Nephron (organoid): ENCODE measurements at regions not wholly inside any gene's neighbourhood (a gene's known extent, or its start where the extent isn't known, plus 50 kb on each side); places are given as distances from the start of the nearest gene placed in this dataset.
A peak's percentile ranks its signal among the peaks of the same experiment; 100 is the strongest.

Experiments used
- H3K27ac Mint-ChIP-seq, 3 experiments: 2 replicates each; pipeline ENCODE4 v1.8.0; 2020; ENCODE audit warnings: mixed read lengths in 3 of 3, mild to moderate bottlenecking in 2 of 3, moderate library complexity in 1 of 3
- H3K27me3 Mint-ChIP-seq: 2 replicates; pipeline ENCODE4 v1.8.0; 2021; ENCODE audit warnings: low read depth, mild to moderate bottlenecking, moderate library complexity, mixed read lengths
- H3K36me3 Mint-ChIP-seq: 2 replicates; pipeline ENCODE4 v1.8.0; 2020; ENCODE audit warnings: low read depth, mixed read lengths
- H3K4me1 Mint-ChIP-seq: 2 replicates; pipeline ENCODE4 v1.8.0; 2020; ENCODE audit warnings: mixed read lengths
- H3K4me3 Mint-ChIP-seq, 3 experiments: 2 replicates each; pipeline ENCODE4 v1.8.0; 2020; ENCODE audit warnings: mild to moderate bottlenecking in 3 of 3, mixed read lengths in 3 of 3, moderate library complexity in 2 of 3
- H3K9me3 Mint-ChIP-seq: 2 replicates; pipeline ENCODE4 v1.8.0; 2020; ENCODE audit warnings: mixed read lengths
- TF ChIP-seq, protein P1 (sequence below), 3 experiments: fragments of 200-600 bp; sonication (generic); IDR thresholded peaks; one replicate each; pipeline ENCODE4 v1.5.0; 2021; ENCODE audit warnings: antibody characterized with exemption in 3 of 3; ENCODE audit not compliant: unreplicated experiment in 3 of 3

GRCh38 chr2:3982160-3982559, 278.8 kb downstream of the DCDC2C start:
- Mint-ChIP-seq H3K36me3 (no peaks in the 10 kb centered on the region), H3K27me3 (no peaks in the 10 kb centered on the region), H3K9me3 (no peaks in the 10 kb centered on the region), H3K4me1 (peaks cover 10% of the 10 kb centered on the region), H3K27ac (peak overlapping the region in 1 of 3 experiments; percentile 35), H3K4me3 (no peak overlapping the region)
- TF ChIP-seq, protein P1, sequence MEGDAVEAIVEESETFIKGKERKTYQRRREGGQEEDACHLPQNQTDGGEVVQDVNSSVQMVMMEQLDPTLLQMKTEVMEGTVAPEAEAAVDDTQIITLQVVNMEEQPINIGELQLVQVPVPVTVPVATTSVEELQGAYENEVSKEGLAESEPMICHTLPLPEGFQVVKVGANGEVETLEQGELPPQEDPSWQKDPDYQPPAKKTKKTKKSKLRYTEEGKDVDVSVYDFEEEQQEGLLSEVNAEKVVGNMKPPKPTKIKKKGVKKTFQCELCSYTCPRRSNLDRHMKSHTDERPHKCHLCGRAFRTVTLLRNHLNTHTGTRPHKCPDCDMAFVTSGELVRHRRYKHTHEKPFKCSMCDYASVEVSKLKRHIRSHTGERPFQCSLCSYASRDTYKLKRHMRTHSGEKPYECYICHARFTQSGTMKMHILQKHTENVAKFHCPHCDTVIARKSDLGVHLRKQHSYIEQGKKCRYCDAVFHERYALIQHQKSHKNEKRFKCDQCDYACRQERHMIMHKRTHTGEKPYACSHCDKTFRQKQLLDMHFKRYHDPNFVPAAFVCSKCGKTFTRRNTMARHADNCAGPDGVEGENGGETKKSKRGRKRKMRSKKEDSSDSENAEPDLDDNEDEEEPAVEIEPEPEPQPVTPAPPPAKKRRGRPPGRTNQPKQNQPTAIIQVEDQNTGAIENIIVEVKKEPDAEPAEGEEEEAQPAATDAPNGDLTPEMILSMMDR (IDR thresholded peaks at IDR 0.05; ENCODE audit: unreplicated experiment in 3 of 3) = no peak

- H3K36me3 Mint-ChIP-seq = peaks cover 8% of the 10 kb centered on the region
- TF ChIP-seq, protein P1 (IDR thresholded peaks at IDR 0.05; ENCODE audit: unreplicated experiment in 3 of 3) = no peak
- peaks cover 13% of the 10 kb centered on the region for H3K9me3 Mint-ChIP-seq
- peaks cover 6% of the 10 kb centered on the region for H3K4me1 Mint-ChIP-seq
- H3K4me3 Mint-ChIP-seq = no peak overlapping the region
- no peak overlapping the region for H3K27ac Mint-ChIP-seq
- peaks cover 3% of the 10 kb centered on the region for H3K27me3 Mint-ChIP-seq
These were observed 282.7 kb downstream of the DCDC2C start for GRCh38 chr2:3986063-3986462.

DNA sequence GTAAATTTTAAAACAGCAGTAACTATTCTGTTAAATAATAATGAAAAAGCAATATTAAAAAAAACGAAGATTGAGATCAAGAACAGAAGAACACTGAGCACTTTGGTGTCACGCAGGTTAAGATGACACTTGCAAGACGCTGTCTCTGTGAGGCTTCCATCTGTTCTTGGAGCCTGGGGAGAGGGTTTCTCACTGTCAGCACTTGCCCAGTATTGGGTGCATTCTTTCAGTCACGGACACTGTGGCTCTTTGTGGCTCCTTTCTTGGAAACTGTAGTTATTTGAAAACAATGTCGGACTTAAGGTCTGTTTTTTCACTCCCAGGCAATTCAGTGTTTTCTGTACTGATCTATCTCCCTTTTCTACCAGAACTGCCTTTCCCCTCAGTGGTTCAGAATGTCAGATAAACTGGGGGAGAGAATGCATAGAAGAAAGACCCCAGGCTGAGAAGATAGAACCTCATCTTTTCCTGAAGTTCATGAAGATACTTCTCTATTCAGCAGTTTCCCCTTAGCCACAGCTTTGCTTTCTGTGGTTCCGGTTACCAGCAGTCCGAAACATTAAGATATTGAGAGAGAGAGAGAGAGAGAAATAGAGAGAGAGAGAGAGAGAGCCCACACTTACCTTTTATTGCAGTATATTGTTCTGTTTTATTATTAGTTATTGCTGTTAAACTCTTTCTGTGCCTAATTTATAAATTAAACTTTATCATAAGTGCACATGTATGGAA, 283.3 kb downstream of the DCDC2C start:
- H3K9me3 Mint-ChIP-seq = peaks cover 19% of the 10 kb centered on the region
- H3K36me3 Mint-ChIP-seq = peaks cover 13% of the 10 kb centered on the region
- H3K27me3 Mint-ChIP-seq = peaks cover 3% of the 10 kb centered on the region
- H3K27ac Mint-ChIP-seq = no peak overlapping the region
- H3K4me3 Mint-ChIP-seq = no peak overlapping the region
- TF ChIP-seq, protein P1 (IDR thresholded peaks at IDR 0.05; ENCODE audit: unreplicated experiment in 3 of 3) = no peak
- H3K4me1 Mint-ChIP-seq = peaks cover 4% of the 10 kb centered on the region

DNA sequence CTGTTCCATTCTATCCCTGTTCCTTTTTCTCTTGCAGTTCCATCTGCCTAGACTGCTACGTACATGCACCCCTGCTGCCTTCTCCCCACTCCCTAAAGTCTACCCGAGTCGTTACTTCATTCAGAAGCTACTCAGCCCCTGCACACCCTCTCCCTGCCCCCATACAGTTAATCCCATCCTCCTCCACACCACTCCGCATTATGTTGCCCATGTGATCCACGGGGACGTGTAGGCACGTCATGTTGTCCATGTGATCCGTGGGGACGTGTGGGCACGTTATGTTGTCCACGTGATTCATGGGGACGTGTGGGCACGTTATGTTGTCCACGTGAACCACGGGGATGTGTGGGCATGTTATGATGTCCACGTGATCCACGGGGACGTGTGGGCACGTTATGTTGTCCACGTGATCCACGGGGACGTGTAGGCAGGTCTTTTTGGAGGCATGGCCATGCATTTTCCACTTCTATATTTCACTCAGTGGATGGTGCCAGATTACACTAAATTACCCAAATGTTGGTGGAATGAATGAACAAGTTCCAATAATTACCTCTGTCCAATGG, 299.5 kb downstream of the DCDC2C start:
- Mint-ChIP-seq H3K27me3 (peaks cover 9% of the 10 kb centered on the region), H3K4me3 (no peak overlapping the region), H3K27ac (no peak overlapping the region), H3K36me3 (no peaks in the 10 kb centered on the region), H3K9me3 (peaks cover 8% of the 10 kb centered on the region), H3K4me1 (no peaks in the 10 kb centered on the region)
- TF ChIP-seq, protein P1 (IDR thresholded peaks at IDR 0.05; ENCODE audit: unreplicated experiment in 3 of 3) = no peak

DNA sequence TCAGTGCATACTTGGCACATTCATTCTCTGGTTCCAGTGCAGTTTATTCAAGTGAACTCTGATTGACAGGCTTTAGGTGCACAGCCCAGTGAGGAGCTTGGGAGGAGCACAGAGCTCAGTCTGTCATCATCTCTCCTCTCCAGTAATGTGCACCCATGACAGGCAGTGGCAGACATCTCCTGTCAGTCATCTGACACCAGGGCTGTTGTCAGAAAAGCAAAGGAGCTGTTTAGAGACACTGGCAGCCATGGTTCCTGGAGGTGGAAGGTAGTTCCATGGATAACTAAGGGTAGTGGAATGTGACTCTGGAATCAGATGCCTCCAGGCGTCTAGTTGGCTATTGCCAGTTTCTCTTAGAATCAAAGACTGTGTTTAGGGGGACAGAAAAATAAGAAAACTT, 308.8 kb downstream of the DCDC2C start:
- no peaks in the 10 kb centered on the region for H3K36me3 Mint-ChIP-seq

More for the DNA sequence above, 308.8 kb downstream of the DCDC2C start:
- Mint-ChIP-seq H3K4me1 (no peaks in the 10 kb centered on the region), H3K4me3 (no peak overlapping the region), H3K27ac (no peak overlapping the region), H3K9me3 (peaks cover 22% of the 10 kb centered on the region), H3K27me3 (peaks cover 5% of the 10 kb centered on the region)
- TF ChIP-seq, protein P1 (IDR thresholded peaks at IDR 0.05; ENCODE audit: unreplicated experiment in 3 of 3) = no peak
